Testis (tissue), 2 donors: ENCODE measurements at regions not wholly inside any gene's neighbourhood (a gene's known extent, or its start where the extent isn't known, plus 50 kb on each side); places are given as distances from the start of the nearest gene placed in this dataset.

Experiments
- POLR2A ChIP-seq: fragments of 450-650 bp; IDR thresholded peaks from one replicate; pipeline ENCODE4 v1.6.1; 2017; ENCODE audit warnings: antibody characterized with exemption, mild to moderate bottlenecking, moderate library complexity
- TF ChIP-seq, protein P1 (sequence below), 3 experiments: fragments of 450-650 bp in 2 of 3; fragments of 200-600 bp in 1 of 3; sonication (generic) in 1 of 3; IDR thresholded peaks; one replicate each; pipeline ENCODE4 v1.5.1; 2016 to 2019; ENCODE audit warnings: antibody characterized with exemption in 3 of 3, mild to moderate bottlenecking in 2 of 3, moderate library complexity in 1 of 3

DNA sequence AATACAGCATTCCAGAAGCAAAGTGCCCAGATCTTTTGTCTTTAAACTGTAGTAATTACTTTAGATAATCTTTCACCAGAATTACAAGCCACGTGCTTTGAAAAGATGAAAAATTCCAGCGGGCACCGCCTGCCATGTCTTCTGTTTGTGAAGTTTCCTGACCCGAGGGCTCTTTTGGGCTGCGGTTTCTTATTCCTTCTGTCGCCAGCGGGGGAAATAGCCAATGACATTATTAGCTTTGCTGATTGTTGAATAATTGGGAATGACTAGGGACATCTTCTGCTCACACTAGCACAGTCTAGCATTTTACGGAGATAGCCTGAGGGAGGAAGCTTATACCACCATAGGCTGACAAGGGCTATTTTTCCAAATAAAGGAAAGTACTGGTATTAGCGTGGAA, 124.7 kb downstream of the SAMD5 start:
- no peak for TF ChIP-seq POLR2A
- TF ChIP-seq, protein P1, sequence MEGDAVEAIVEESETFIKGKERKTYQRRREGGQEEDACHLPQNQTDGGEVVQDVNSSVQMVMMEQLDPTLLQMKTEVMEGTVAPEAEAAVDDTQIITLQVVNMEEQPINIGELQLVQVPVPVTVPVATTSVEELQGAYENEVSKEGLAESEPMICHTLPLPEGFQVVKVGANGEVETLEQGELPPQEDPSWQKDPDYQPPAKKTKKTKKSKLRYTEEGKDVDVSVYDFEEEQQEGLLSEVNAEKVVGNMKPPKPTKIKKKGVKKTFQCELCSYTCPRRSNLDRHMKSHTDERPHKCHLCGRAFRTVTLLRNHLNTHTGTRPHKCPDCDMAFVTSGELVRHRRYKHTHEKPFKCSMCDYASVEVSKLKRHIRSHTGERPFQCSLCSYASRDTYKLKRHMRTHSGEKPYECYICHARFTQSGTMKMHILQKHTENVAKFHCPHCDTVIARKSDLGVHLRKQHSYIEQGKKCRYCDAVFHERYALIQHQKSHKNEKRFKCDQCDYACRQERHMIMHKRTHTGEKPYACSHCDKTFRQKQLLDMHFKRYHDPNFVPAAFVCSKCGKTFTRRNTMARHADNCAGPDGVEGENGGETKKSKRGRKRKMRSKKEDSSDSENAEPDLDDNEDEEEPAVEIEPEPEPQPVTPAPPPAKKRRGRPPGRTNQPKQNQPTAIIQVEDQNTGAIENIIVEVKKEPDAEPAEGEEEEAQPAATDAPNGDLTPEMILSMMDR (IDR thresholded peaks at IDR 0.05) = no peak
